Caco-2 (cell line): ENCODE measurements at regions not wholly inside any gene's neighbourhood (a gene's known extent, or its start where the extent isn't known, plus 50 kb on each side); places are given as distances from the start of the nearest gene placed in this dataset.

Experiments used
- BruUV-seq: library from RNA; stranded (reverse); fragments of 400-500 nt; replicated peaks from 2 replicates; lab custom pipeline; 2021; lab: Mats Ljungman, UMichigan
- CTCF ChIA-PET: fragments of 300-600 bp; sonication (Branson Sonifier 250); formaldehyde crosslinking; loops from one replicate; lab custom pipeline; 2022; ENCODE audit warnings: antibody characterized with exemption; lab: Charles Lee
- POLR2A ChIA-PET: fragments of 300-600 bp; sonication (Branson Sonifier 250); formaldehyde crosslinking; loops from one replicate; lab custom pipeline; 2022; ENCODE audit warnings: antibody characterized with exemption; lab: Charles Lee
- DNase-seq, 2 experiments: peaks; one replicate each; pipeline versions ENCODE4 v3.0.0 to v3.0.0-alpha.2; 2020 to 2022
- H3K27me3 ChIP-seq: replicated peaks from 2 replicates; pipeline ENCODE4 v1.6.0; 2011; ENCODE audit warnings: low read length; ENCODE audit not compliant: control insufficient read depth, insufficient read depth
- H3K36me3 ChIP-seq: 2 replicates; pipeline ENCODE4 v1.5.1; 2011; ENCODE audit warnings: low read length; ENCODE audit not compliant: control insufficient read depth, insufficient read depth
- H3K4me1 ChIP-seq: fragments of 250-450 bp; sonication (Bioruptor Pico); 2 replicates; pipeline ENCODE4 v1.5.1; 2020; ENCODE audit warnings: mild to moderate bottlenecking
- H3K4me3 ChIP-seq: 2 replicates; pipeline ENCODE4 v1.5.1; 2011; ENCODE audit warnings: low read depth, mild to moderate bottlenecking, control low read depth, low read length
- H3K9me3 ChIP-seq: fragments of 250-450 bp; sonication (Bioruptor Pico); 2 replicates; pipeline ENCODE4 v1.5.1; 2020; ENCODE audit warnings: mild to moderate bottlenecking, moderate library complexity
- H3K27ac Mint-ChIP-seq: one replicate; pipeline ENCODE4 v1.8.0; 2022; ENCODE audit warnings: mixed read lengths; ENCODE audit not compliant: unreplicated experiment
- H3K27me3 Mint-ChIP-seq: one replicate; pipeline ENCODE4 v1.8.0; 2022; ENCODE audit warnings: mixed read lengths; ENCODE audit not compliant: insufficient read depth, unreplicated experiment
- H3K36me3 Mint-ChIP-seq: one replicate; pipeline ENCODE4 v1.8.0; 2022; ENCODE audit warnings: mild to moderate bottlenecking, mixed read lengths; ENCODE audit not compliant: insufficient read depth, unreplicated experiment
- H3K4me1 Mint-ChIP-seq: one replicate; pipeline ENCODE4 v1.8.0; 2022; ENCODE audit warnings: low read depth, mixed read lengths; ENCODE audit not compliant: unreplicated experiment
- H3K4me3 Mint-ChIP-seq: one replicate; pipeline ENCODE4 v1.8.0; 2022; ENCODE audit warnings: mild to moderate bottlenecking, moderate library complexity, mixed read lengths; ENCODE audit not compliant: unreplicated experiment
- H3K9me3 Mint-ChIP-seq: one replicate; pipeline ENCODE4 v1.8.0; 2022; ENCODE audit warnings: mixed read lengths; ENCODE audit not compliant: unreplicated experiment
- intact Hi-C: fragments of 100-400 bp; cut with micrococcal nuclease; formaldehyde crosslinking; loops from one replicate; pipeline ENCODE4 v1.10.0; 2022; ENCODE audit not compliant: unreplicated experiment
- TF ChIP-seq, protein P1 (sequence below), 2 experiments: fragments of 200-600 bp in 1 of 2; IDR thresholded peaks; 1 replicate in 1 of 2; 2 replicates in 1 of 2; pipeline versions ENCODE4 v1.5.1 to v1.8.0; 2011 to 2022; ENCODE audit warnings: antibody characterized with exemption in 1 of 2, control low read depth in 1 of 2, inconsistent platforms in 1 of 2, low read depth in 1 of 2, low read length in 1 of 2, mild to moderate bottlenecking in 1 of 2, moderate library complexity in 1 of 2; ENCODE audit not compliant: insufficient read depth in 1 of 2, severe bottlenecking in 1 of 2, unreplicated experiment in 1 of 2

DNA sequence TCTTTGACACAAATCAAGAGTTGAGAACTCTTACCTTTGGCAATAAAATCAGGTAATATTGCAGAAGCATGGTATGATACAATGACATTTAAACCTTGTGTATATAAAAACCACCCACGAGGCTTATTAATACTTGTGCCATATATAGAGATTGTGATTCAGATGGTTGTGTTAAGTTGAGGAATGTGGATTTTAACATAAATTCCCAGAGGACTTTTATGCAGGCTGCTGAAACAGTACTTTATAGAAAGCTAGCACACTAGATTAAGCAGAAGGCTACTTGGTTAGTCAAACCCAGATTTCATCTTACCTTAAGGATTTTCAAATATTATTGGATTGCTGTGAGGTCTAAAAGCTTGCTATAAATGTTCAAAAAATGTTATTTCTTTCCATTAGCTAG lies 325.7 kb upstream of the PCDH10 start:
- no peaks in the 10 kb centered on the region; the same call in 1 of the 2 replicates for H3K9me3 ChIP-seq
- no peaks in the 10 kb centered on the region for H3K27me3 ChIP-seq
- no peak for DNase-seq
- H3K4me3 ChIP-seq, result no peak overlapping the region
- H3K36me3 ChIP-seq, result no peaks in the 10 kb centered on the region
- Mint-ChIP-seq H3K4me3 (no peak overlapping the region), H3K9me3 (no peaks in the 10 kb centered on the region), H3K27ac (no peak overlapping the region), H3K36me3 (no peaks in the 10 kb centered on the region), H3K27me3 (no peaks in the 10 kb centered on the region), H3K4me1 (no peaks in the 10 kb centered on the region)
- no peaks in the 10 kb centered on the region for H3K4me1 ChIP-seq
- CTCF ChIA-PET, result no interaction called here
- POLR2A ChIA-PET, result no interaction called here
- no TSS peak for BruUV-seq
- intact Hi-C loops, result no loop called here
- TF ChIP-seq, protein P1, sequence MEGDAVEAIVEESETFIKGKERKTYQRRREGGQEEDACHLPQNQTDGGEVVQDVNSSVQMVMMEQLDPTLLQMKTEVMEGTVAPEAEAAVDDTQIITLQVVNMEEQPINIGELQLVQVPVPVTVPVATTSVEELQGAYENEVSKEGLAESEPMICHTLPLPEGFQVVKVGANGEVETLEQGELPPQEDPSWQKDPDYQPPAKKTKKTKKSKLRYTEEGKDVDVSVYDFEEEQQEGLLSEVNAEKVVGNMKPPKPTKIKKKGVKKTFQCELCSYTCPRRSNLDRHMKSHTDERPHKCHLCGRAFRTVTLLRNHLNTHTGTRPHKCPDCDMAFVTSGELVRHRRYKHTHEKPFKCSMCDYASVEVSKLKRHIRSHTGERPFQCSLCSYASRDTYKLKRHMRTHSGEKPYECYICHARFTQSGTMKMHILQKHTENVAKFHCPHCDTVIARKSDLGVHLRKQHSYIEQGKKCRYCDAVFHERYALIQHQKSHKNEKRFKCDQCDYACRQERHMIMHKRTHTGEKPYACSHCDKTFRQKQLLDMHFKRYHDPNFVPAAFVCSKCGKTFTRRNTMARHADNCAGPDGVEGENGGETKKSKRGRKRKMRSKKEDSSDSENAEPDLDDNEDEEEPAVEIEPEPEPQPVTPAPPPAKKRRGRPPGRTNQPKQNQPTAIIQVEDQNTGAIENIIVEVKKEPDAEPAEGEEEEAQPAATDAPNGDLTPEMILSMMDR (IDR thresholded peaks at IDR 0.05; ENCODE audit: insufficient read depth in 1 of 2, low read depth in 1 of 2, low read length in 1 of 2, severe bottlenecking in 1 of 2, unreplicated experiment in 1 of 2), result no peak

DNA sequence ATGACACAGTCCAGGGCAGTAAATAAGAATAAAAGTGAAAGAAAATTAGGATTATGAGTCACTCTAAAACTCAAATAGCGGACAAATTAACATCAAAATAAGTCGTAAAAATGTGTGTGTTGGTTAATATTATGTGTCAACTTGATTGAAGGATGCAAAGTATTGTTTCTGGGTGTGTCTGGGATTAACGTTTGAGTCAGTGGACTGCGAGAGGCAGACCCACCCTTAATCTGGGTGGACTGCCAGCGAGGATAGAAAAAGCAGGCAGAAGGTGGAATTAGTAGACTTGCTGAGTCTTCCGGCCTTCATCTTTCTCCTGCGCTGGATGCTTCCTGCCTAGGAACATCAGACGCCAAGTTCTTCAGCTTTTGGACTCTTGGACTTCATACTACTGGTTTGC lies 324.3 kb upstream of the PCDH10 start:
- H3K9me3 ChIP-seq, result no peaks in the 10 kb centered on the region; the same call in 1 of the 2 replicates
- BruUV-seq, result no TSS peak
- no peaks in the 10 kb centered on the region for H3K27me3 ChIP-seq
- H3K36me3 Mint-ChIP-seq, result no peaks in the 10 kb centered on the region
- no peaks in the 10 kb centered on the region for H3K4me1 Mint-ChIP-seq
- intact Hi-C loops, result no loop called here
- H3K27me3 Mint-ChIP-seq, result no peaks in the 10 kb centered on the region
- ChIA-PET CTCF (no interaction called here), POLR2A (no interaction called here)
- no peaks in the 10 kb centered on the region for H3K36me3 ChIP-seq
- H3K4me3 Mint-ChIP-seq, result no peak overlapping the region
- H3K27ac Mint-ChIP-seq, result no peak overlapping the region
- TF ChIP-seq, protein P1 (IDR thresholded peaks at IDR 0.05; ENCODE audit: insufficient read depth in 1 of 2, low read depth in 1 of 2, low read length in 1 of 2, severe bottlenecking in 1 of 2, unreplicated experiment in 1 of 2), result no peak
- H3K4me1 ChIP-seq, result no peaks in the 10 kb centered on the region
- DNase-seq, result no peak
- no peaks in the 10 kb centered on the region for H3K9me3 Mint-ChIP-seq
- H3K4me3 ChIP-seq, result no peak overlapping the region

DNA sequence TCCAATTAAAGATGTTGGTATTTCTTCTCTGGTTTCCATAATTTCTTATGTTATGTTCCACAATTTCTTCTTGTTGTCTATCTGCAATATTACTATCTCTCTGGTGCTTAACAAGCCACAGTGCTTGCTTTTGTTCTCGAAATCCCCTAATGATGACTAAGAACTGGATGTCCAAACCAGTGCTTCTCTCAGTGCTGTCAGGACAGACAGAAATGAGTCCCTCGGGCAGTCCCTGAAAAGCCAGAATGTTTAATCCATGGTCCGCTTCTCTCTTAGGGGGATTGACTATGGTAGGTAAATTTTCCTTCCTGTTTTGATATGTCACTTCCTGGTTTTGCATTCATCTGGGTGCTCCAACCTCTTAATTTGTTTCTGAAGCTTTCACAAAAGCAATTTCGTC lies 321.6 kb upstream of the PCDH10 start:
- no peaks in the 10 kb centered on the region for H3K27me3 ChIP-seq
- no peaks in the 10 kb centered on the region for H3K36me3 Mint-ChIP-seq
- no peaks in the 10 kb centered on the region; the same call in 1 of the 2 replicates for H3K9me3 ChIP-seq
- TF ChIP-seq, protein P1 (IDR thresholded peaks at IDR 0.05; ENCODE audit: insufficient read depth in 1 of 2, low read depth in 1 of 2, low read length in 1 of 2, severe bottlenecking in 1 of 2, unreplicated experiment in 1 of 2), result no peak
- no peak overlapping the region for H3K4me3 Mint-ChIP-seq
- H3K4me1 Mint-ChIP-seq, result no peaks in the 10 kb centered on the region
- no TSS peak for BruUV-seq
- no peak overlapping the region for H3K4me3 ChIP-seq
- H3K27ac Mint-ChIP-seq, result no peak overlapping the region
- H3K27me3 Mint-ChIP-seq, result no peaks in the 10 kb centered on the region
- DNase-seq, result no peak
- H3K4me1 ChIP-seq, result no peaks in the 10 kb centered on the region
- ChIA-PET CTCF (no interaction called here), POLR2A (no interaction called here)
- no peaks in the 10 kb centered on the region for H3K9me3 Mint-ChIP-seq
- no peaks in the 10 kb centered on the region for H3K36me3 ChIP-seq
- intact Hi-C loops, result no loop called here
